PC-3 (cell line): ENCODE measurements at regions not wholly inside any gene's neighbourhood (a gene's known extent, or its start where the extent isn't known, plus 50 kb on each side); places are given as distances from the start of the nearest gene placed in this dataset.

Experiments used
- ATAC-seq: fragments of 200-7000 bp; cut with Tn5 transposase; 2 replicates; pipeline ENCODE4 v1.9.1; 2020; ENCODE audit warnings: mild to moderate bottlenecking, moderate library complexity
- BruUV-seq: library from RNA; stranded (reverse); fragments of 400-500 nt; replicated peaks from 2 replicates; lab custom pipeline; 2021; lab: Mats Ljungman, UMichigan
- CTCF ChIA-PET: fragments of 300-600 bp; sonication (Branson Sonifier 250); formaldehyde crosslinking; loops from one replicate; lab custom pipeline; 2022; ENCODE audit warnings: antibody characterized with exemption; lab: Charles Lee
- POLR2A ChIA-PET: fragments of 300-600 bp; sonication (Branson Sonifier 250); formaldehyde crosslinking; loops from one replicate; lab custom pipeline; 2022; ENCODE audit warnings: antibody characterized with exemption; ENCODE audit not compliant: unreplicated experiment; lab: Charles Lee
- DNase-seq: peaks from one replicate; pipeline ENCODE4 v3.0.0-alpha.2; 2015
- H2AFZ ChIP-seq: fragments of 300-600 bp; sonication (generic); 2 replicates; pipeline ENCODE4 v1.6.0; 2016; ENCODE audit warnings: antibody characterized with exemption, low read length
- H3F3A ChIP-seq: fragments of 300-600 bp; sonication (generic); one replicate; pipeline ENCODE4 v1.6.0; 2017; ENCODE audit warnings: antibody characterized with exemption, low read length, control low read depth, mild to moderate bottlenecking; ENCODE audit not compliant: unreplicated experiment
- H3K27ac ChIP-seq: fragments of 300-600 bp; sonication (generic); 2 replicates; pipeline ENCODE4 v1.5.1; 2016; ENCODE audit warnings: mild to moderate bottlenecking, low read length
- H3K27me3 ChIP-seq: fragments of 300-600 bp; sonication (generic); 2 replicates; pipeline ENCODE4 v1.6.1; 2016; ENCODE audit warnings: low read length, mixed read lengths
- H3K36me3 ChIP-seq: fragments of 300-600 bp; sonication (generic); 2 replicates; pipeline ENCODE4 v1.6.1; 2016; ENCODE audit warnings: low read depth, mixed run types, low read length, mixed read lengths
- H3K4me1 ChIP-seq: fragments of 300-600 bp; sonication (generic); 2 replicates; pipeline ENCODE4 v1.5.1; 2016; ENCODE audit warnings: low read length; ENCODE audit not compliant: insufficient read depth
- H3K4me2 ChIP-seq: fragments of 300-600 bp; sonication (generic); 2 replicates; pipeline ENCODE4 v1.6.0; 2016; ENCODE audit warnings: low read length
- H3K4me3 ChIP-seq: fragments of 300-600 bp; sonication (generic); 2 replicates; pipeline ENCODE4 v1.5.1; 2016; ENCODE audit warnings: mild to moderate bottlenecking, low read length, mixed read lengths
- H3K79me2 ChIP-seq: fragments of 300-600 bp; sonication (generic); 2 replicates; pipeline ENCODE4 v1.6.1; 2017; ENCODE audit warnings: low read length, mixed read lengths
- H3K9ac ChIP-seq: fragments of 300-600 bp; sonication (generic); 2 replicates; pipeline ENCODE4 v1.6.0; 2016; ENCODE audit warnings: mild to moderate bottlenecking, low read length
- H3K9me2 ChIP-seq: fragments of 300-600 bp; sonication (generic); replicated peaks from 2 replicates; pipeline ENCODE4 v1.6.1; 2016; ENCODE audit warnings: mixed run types, low read length, mixed read lengths
- H3K9me3 ChIP-seq: fragments of 300-600 bp; sonication (generic); 2 replicates; pipeline ENCODE4 v1.6.1; 2016; ENCODE audit warnings: low read length, mixed read lengths
- H4K20me1 ChIP-seq: fragments of 300-600 bp; sonication (generic); 2 replicates; pipeline ENCODE4 v1.6.1; 2016; ENCODE audit warnings: low read length, mixed read lengths
- EZH2 ChIP-seq: fragments of 300-600 bp; sonication (generic); IDR thresholded peaks from one replicate; pipeline ENCODE4 v1.6.1; 2017; ENCODE audit warnings: antibody characterized with exemption, mild to moderate bottlenecking, low read length; ENCODE audit not compliant: unreplicated experiment
- EZH2phosphoT487 ChIP-seq: fragments of 300-600 bp; sonication (generic); IDR thresholded peaks from 2 replicates; pipeline ENCODE4 v1.6.1; 2018; ENCODE audit warnings: mild to moderate bottlenecking, antibody characterized with exemption, low read length, borderline replicate concordance
- intact Hi-C: fragments of 100-400 bp; cut with micrococcal nuclease; formaldehyde crosslinking; loops from 2 replicates; pipeline ENCODE4 v1.9.0; 2023
- TF ChIP-seq, protein P1 (sequence below): fragments of 300-600 bp; sonication (generic); conservative IDR thresholded peaks from 2 replicates; pipeline ENCODE4 v1.5.1; 2017; ENCODE audit warnings: antibody characterized with exemption, low read depth, mild to moderate bottlenecking, low read length

DNA sequence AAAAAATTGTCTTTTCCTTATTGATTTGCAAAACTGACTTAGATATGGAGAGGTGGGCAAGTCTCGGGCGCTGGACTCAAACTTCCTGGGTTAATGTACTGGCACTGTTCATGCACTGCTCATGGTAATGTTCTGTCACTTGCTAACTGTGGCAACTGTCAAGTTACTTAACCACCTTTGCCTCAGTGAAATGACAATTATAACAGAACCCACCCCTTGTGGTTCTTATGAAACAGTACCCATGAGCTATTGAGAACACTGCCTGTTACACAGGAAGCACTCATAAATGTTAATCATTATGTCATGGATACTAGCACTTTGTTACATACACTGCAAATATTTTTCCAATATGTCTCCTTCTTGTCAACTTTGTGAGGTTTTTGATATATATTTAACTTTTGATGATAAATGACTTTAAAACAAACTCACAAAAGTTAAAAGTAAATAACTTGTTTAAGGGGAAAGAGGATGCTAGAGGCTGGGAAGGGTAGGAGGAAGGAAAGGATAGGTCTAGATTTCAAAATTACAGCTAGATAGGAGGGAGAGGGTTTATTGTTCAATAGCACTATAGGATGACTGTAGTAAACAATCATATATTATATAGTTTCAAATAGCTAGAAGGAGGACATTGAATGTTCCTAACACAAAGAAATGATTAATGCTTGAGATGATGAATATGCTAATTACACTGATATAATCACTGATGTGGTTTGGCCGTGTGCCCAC is 342.5 kb downstream of the ADGRL2 start:
- CTCF ChIA-PET: no interaction called here

DNA sequence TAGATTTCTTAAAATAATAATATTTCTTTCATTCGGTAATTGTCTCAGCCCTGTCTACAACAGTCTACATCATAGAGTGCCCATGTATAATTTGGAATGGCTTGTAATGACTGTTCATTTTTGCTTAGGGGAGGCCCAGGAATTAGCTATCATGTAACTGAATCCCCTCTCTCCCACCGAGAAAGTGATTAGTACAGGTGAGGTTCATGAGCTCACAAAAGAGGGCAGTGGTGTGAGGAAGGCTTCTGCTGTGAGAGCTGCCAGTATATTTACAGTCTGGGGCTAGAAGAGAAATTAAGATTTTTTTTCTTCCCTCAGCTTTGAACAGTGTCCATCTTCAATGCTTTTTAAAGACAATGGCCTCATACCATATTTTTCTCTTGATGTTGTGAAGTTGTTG is 340.7 kb downstream of the ADGRL2 start:
- BruUV-seq: no TSS peak
- no peaks in the 10 kb centered on the region for H3K4me1 ChIP-seq
- H3K27ac ChIP-seq: no peak overlapping the region
- H3K27me3 ChIP-seq: 0 out of 2 replicates have a peak, but pooled peaks cover 4% of the 10 kb centered on the region
- DNase-seq: no peak
- no peaks in the 10 kb centered on the region for H3F3A ChIP-seq
- no peaks in the 10 kb centered on the region for H3K79me2 ChIP-seq
- CTCF ChIA-PET: no interaction called here
- POLR2A ChIA-PET: no interaction called here
- H3K36me3 ChIP-seq: no peaks in the 10 kb centered on the region
- H3K9me2 ChIP-seq: no peaks in the 10 kb centered on the region
- H3K4me2 ChIP-seq: no peak overlapping the region
- ATAC-seq: no peak
- H3K9me3 ChIP-seq: no peaks in the 10 kb centered on the region
- no peak overlapping the region for H3K9ac ChIP-seq
- TF ChIP-seq EZH2 (no peak), EZH2phosphoT487 (no peak)
- TF ChIP-seq, protein P1, sequence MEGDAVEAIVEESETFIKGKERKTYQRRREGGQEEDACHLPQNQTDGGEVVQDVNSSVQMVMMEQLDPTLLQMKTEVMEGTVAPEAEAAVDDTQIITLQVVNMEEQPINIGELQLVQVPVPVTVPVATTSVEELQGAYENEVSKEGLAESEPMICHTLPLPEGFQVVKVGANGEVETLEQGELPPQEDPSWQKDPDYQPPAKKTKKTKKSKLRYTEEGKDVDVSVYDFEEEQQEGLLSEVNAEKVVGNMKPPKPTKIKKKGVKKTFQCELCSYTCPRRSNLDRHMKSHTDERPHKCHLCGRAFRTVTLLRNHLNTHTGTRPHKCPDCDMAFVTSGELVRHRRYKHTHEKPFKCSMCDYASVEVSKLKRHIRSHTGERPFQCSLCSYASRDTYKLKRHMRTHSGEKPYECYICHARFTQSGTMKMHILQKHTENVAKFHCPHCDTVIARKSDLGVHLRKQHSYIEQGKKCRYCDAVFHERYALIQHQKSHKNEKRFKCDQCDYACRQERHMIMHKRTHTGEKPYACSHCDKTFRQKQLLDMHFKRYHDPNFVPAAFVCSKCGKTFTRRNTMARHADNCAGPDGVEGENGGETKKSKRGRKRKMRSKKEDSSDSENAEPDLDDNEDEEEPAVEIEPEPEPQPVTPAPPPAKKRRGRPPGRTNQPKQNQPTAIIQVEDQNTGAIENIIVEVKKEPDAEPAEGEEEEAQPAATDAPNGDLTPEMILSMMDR: no peak
- H3K4me3 ChIP-seq: no peak overlapping the region
- no peaks in the 10 kb centered on the region for H4K20me1 ChIP-seq
- intact Hi-C loops: no loop called here
- no peak overlapping the region for H2AFZ ChIP-seq

More for the DNA sequence above, 342.5 kb downstream of the ADGRL2 start:
- no peak overlapping the region for H3K9ac ChIP-seq
- no peaks in the 10 kb centered on the region for H3K36me3 ChIP-seq
- TF ChIP-seq EZH2 (no peak), EZH2phosphoT487 (no peak)
- TF ChIP-seq, protein P1: no peak
- no peaks in the 10 kb centered on the region for H3K79me2 ChIP-seq
- H3K27me3 ChIP-seq: 0 out of 2 replicates have a peak, but pooled peaks cover 4% of the 10 kb centered on the region
- POLR2A ChIA-PET: no interaction called here
- DNase-seq (no peak), ATAC-seq (no peak)
- intact Hi-C loops: no loop called here
- no peak overlapping the region for H3K4me3 ChIP-seq
- H3K9me2 ChIP-seq: no peaks in the 10 kb centered on the region
- no peaks in the 10 kb centered on the region for H4K20me1 ChIP-seq
- no peaks in the 10 kb centered on the region for H3K4me1 ChIP-seq
- H3K9me3 ChIP-seq: no peaks in the 10 kb centered on the region
- BruUV-seq: no TSS peak
- H2AFZ ChIP-seq: no peak overlapping the region
- H3K27ac ChIP-seq: no peak overlapping the region
- H3F3A ChIP-seq: no peaks in the 10 kb centered on the region
- H3K4me2 ChIP-seq: no peak overlapping the region
